ENCODE measurements at regions not wholly inside any gene's neighbourhood (a gene's known extent, or its start where the extent isn't known, plus 50 kb on each side); places are given as distances from the start of the nearest gene placed in this dataset.

DNA sequence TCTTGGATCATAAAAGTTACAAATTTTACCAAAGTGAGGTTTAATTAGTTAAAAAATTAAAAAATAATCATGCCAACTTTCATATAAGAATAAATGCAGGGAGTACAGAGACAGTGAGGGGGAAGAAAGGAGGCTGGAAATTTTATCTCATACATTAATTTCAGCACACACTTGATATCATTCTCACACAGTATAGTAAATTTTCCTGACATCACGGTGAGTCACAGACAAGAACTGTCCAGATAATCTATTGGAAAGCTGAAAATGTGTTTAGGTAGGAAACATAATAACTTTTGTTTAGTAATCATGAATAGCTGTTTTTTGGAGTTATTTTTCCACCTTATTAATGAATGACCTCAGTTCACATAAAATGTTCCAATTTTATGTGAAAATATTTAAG, 1204.8 kb downstream of the GALC start:
- TF ChIP-seq EZH2 (IDR thresholded peaks at IDR 0.05; ENCODE audit: borderline replicate concordance): no peak
- TF ChIP-seq, protein P1, sequence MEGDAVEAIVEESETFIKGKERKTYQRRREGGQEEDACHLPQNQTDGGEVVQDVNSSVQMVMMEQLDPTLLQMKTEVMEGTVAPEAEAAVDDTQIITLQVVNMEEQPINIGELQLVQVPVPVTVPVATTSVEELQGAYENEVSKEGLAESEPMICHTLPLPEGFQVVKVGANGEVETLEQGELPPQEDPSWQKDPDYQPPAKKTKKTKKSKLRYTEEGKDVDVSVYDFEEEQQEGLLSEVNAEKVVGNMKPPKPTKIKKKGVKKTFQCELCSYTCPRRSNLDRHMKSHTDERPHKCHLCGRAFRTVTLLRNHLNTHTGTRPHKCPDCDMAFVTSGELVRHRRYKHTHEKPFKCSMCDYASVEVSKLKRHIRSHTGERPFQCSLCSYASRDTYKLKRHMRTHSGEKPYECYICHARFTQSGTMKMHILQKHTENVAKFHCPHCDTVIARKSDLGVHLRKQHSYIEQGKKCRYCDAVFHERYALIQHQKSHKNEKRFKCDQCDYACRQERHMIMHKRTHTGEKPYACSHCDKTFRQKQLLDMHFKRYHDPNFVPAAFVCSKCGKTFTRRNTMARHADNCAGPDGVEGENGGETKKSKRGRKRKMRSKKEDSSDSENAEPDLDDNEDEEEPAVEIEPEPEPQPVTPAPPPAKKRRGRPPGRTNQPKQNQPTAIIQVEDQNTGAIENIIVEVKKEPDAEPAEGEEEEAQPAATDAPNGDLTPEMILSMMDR (IDR thresholded peaks at IDR 0.05; ENCODE audit: poor library complexity): no peak

All from hepatocyte (in vitro differentiated cells).